ENCODE measurements at regions not wholly inside any gene's neighbourhood (a gene's known extent, or its start where the extent isn't known, plus 50 kb on each side); places are given as distances from the start of the nearest gene placed in this dataset.

DNA sequence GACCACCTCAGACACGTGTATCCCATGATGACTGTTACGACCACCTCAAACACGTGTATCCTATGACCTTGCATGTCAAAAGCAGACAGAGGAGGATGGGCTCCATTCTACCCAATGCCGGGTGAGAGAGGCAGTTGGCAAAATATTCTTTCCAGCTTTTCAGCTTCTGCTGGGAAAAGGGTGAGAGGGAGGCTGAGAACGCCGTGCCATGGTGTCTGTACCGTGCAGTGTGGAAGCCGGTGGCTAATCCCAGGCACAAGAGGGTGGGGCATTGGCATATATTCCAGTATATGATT is 1478.4 kb downstream of the TBC1D22A start:
- H3K4me3 ChIP-seq (ENCODE audit: low read depth, low read length) = no peak overlapping the region
- no peak for DNase-seq (ENCODE audit: low read depth)
- in situ Hi-C loops (cut with HindIII; ENCODE audit: low sequenced_read_pairs) = no loop called here
- TF ChIP-seq, protein P1, sequence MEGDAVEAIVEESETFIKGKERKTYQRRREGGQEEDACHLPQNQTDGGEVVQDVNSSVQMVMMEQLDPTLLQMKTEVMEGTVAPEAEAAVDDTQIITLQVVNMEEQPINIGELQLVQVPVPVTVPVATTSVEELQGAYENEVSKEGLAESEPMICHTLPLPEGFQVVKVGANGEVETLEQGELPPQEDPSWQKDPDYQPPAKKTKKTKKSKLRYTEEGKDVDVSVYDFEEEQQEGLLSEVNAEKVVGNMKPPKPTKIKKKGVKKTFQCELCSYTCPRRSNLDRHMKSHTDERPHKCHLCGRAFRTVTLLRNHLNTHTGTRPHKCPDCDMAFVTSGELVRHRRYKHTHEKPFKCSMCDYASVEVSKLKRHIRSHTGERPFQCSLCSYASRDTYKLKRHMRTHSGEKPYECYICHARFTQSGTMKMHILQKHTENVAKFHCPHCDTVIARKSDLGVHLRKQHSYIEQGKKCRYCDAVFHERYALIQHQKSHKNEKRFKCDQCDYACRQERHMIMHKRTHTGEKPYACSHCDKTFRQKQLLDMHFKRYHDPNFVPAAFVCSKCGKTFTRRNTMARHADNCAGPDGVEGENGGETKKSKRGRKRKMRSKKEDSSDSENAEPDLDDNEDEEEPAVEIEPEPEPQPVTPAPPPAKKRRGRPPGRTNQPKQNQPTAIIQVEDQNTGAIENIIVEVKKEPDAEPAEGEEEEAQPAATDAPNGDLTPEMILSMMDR (IDR thresholded peaks at IDR 0.05; ENCODE audit: low read depth, low read length, missing control alignments) = no peak

DNA sequence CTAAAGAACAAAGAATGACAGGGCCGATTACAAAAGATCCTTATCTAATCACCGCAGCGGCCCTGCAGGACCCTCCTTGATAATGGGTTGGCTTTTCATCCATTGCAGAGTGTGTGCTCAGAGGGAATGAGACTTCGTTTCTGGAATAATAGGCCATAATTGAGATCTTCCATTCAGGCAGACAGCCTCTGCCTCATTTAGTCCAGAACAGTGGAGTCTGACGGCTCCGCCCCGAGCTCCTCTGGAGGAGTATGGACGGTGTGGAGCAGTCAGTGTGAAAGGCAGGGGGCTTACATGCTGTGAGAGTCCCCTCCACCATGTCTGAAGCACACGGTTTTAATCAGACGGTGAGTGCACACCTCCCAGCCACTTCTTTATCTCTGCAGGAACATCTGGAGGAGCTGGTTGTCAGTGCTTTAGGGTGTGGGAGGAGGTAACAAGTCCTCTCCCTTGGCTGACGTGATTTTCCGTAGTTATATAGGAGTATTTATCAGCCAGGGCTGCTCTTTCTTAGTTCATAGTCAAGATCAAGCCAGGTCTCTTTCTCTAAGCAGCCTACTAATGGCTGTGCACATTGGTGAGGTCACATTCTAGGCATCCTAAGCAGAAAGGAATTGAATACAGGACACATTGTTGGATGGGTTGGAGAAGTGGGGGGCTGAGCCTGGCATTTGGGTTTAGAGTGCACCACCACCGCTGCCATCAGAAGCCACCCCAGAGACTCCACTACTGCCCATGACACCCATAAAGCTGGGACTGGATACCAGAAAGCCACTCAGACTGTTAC is 1477.9 kb downstream of the TBC1D22A start:
- in situ Hi-C loops (cut with HindIII; ENCODE audit: low sequenced_read_pairs) = no loop called here
- H3K4me3 ChIP-seq (ENCODE audit: low read depth, low read length) = no peak overlapping the region
- DNase-seq (ENCODE audit: low read depth) = no peak
- TF ChIP-seq, protein P1 (IDR thresholded peaks at IDR 0.05; ENCODE audit: low read depth, low read length, missing control alignments) = no peak

DNA sequence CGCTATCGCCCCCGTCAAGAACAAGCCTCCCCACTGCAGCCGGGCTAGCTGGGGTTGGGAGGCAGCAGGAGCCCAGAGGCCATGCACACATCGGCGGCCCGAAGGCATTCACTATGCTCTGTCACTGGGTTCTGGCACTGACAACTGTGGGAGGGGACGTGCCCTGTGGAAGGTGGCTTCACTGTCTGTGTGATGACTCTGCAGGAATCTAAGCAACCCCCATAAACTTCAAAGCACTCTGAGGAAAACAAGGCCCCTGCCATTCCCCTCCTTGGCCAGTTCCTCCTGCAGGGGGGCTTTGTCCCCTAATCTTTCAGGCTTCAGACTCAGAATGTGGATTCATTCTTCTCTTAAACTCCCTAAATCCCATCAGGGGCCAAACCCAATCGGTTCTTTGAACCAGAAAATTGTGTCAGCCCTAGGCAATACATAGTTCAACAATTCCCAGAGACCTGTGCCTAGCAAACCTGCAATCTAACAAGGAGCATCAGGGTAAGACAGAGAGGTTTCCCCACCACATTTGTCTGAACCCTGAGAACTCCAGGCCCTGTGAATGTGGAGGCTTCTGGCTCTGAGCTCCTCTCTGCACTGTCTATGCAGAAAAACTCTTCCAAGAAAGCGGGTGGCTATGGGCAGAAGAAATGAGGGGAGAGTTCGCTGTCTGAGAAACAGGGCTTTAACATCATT is 1477.2 kb downstream of the TBC1D22A start:
- in situ Hi-C loops (cut with HindIII; ENCODE audit: low sequenced_read_pairs) = no loop called here

DNA sequence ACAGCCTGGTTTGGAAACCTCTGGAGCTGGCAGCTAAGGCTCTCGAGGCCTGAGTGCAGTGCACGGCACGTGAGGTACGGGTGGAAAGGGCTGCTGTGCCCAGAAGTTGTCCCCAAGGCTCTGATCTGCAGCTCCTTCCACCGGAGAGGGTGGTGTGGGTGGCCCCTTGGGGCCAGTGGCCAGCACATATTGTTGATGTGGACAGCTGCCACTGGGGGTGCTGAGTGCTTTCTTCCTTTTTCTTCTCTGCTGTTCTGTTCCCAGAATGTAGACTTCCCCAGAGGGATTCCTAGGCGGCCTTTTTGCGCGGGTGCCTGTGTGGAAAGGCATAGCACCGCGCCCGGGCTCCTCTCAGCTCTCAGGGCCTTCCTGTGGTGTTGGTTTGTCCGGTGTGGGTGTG is 1476.5 kb downstream of the TBC1D22A start:
- in situ Hi-C loops (cut with HindIII; ENCODE audit: low sequenced_read_pairs) = no loop called here
- TF ChIP-seq, protein P1 (IDR thresholded peaks at IDR 0.05; ENCODE audit: low read depth, low read length, missing control alignments) = no peak
- DNase-seq (ENCODE audit: low read depth) = no peak
- H3K4me3 ChIP-seq (ENCODE audit: low read depth, low read length) = no peak overlapping the region

More for the DNA sequence above, 1477.2 kb downstream of the TBC1D22A start:
- TF ChIP-seq, protein P1 (IDR thresholded peaks at IDR 0.05; ENCODE audit: low read depth, low read length, missing control alignments) = no peak
- H3K4me3 ChIP-seq (ENCODE audit: low read depth, low read length) = no peak overlapping the region
- DNase-seq (ENCODE audit: low read depth) = no peak

DNA sequence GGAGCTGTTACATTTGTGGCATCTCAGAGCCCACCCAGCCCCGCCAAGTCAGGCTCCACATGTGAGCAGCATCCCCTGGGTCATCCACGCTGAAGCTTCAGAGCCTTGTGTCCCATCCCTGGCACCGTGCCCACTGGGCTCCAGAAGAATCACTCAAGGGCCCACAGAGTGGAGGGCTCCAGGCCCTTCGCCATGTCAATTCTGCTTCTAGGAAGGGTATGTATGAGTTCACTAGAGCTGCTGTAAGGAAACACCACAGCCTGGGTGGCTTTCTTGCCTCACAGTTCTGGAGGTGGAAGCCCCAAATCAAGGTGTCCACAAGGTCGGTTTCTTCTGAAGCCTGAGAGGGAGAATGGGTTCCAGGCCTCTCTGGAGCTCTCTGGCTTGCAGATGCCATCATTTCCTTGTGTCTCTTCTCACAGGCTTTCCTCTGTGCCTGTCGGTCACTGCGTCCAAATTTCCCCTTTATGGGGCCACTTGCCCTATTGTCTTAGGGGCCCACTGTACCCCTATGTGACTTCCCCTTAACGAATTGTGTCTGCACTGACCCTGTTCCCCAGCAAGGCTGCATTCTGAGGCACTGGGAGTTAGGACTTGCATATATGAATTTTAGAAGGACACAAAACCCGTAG is 1476.0 kb downstream of the TBC1D22A start:
- no peak overlapping the region for H3K4me3 ChIP-seq (ENCODE audit: low read depth, low read length)
- no peak for DNase-seq (ENCODE audit: low read depth)
- TF ChIP-seq, protein P1 (IDR thresholded peaks at IDR 0.05; ENCODE audit: low read depth, low read length, missing control alignments) = no peak
- in situ Hi-C loops (cut with HindIII; ENCODE audit: low sequenced_read_pairs) = no loop called here

DNA sequence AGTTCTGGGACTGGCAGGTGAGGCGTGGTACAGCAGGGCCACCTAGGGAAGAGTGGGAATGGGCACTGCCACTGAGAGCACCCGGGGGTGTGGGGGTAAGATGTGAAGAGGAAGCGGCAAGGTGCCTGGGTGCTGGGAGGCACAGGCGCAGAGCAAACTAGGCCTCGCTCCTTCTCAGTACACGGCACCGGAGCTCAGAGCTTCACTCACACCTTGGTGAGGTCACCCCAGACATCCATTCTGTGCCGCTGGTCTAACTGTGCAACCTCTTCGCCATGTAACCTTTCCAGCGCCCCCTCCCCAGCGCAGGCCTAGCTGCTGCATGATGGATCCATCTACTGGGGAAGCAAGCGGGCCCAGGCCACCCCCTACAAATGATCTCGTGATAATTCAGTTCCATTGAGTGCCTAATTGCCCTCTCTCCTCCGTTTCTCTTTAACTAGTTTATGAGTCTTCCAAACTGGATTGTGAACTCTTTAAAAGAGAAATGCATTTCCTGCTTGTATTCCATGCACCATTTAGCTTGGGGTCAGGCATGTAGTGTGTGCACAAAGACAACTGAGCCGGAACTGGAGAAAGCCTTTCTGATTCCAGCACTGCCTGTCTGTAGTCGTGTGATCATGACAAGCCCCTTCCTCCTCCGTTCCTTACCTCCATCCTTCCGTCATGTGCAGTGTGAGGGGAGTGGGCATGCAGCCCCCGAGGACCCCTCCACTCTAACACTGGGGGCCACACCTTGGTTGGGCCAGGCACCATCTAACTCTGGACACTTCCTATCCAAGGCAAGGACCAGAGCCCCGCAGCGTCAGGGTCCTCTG is 1475.2 kb downstream of the TBC1D22A start:
- in situ Hi-C loops (cut with HindIII; ENCODE audit: low sequenced_read_pairs) = no loop called here
- TF ChIP-seq, protein P1 (IDR thresholded peaks at IDR 0.05; ENCODE audit: low read depth, low read length, missing control alignments) = no peak
- no peak overlapping the region for H3K4me3 ChIP-seq (ENCODE audit: low read depth, low read length)
- no peak for DNase-seq (ENCODE audit: low read depth)
